ENCODE measurements at regions not wholly inside any gene's neighbourhood (a gene's known extent, or its start where the extent isn't known, plus 50 kb on each side); places are given as distances from the start of the nearest gene placed in this dataset.

DNA sequence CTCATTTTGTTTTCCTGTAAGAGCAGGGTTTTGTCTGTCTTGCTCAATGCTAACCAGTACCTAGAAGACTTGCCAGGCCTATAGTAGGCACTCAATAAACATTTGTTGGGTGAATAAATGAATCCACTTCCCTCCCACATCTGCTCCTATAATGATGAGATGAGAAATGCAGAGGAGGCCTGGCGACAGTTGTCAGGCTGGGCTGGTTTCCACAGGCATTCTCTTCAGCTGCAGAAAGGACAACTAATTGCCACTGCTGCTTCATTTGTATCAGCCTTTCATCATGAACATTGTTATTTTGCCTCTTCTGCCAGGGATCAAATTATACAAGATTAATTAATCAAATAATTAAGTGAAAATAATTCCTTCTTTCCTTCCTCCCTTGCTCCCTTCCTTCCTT, 82.0 kb upstream of the PTHLH start:
- H3K4me1 ChIP-seq (ENCODE audit: insufficient read depth, low read length, poor library complexity, severe bottlenecking), result peaks cover 16% of the 10 kb centered on the region
- no peaks in the 10 kb centered on the region for H3K79me2 ChIP-seq (ENCODE audit: insufficient read depth, low read length)
- no peaks in the 10 kb centered on the region for H3K36me3 ChIP-seq (ENCODE audit: insufficient read depth, low read length)
- no peaks in the 10 kb centered on the region for H4K20me1 ChIP-seq (ENCODE audit: insufficient read depth, low read length, poor library complexity, severe bottlenecking)
- H2AFZ ChIP-seq (ENCODE audit: low read length), result no peak overlapping the region
- no peaks in the 10 kb centered on the region for H3K9me2 ChIP-seq (replicated peaks; ENCODE audit: low read depth, low read length)
- no peak overlapping the region for H3K9ac ChIP-seq (ENCODE audit: low read depth, low read length, poor library complexity, severe bottlenecking)
- no peak overlapping the region for H3K4me2 ChIP-seq (ENCODE audit: low read depth, low read length, poor library complexity, severe bottlenecking)
- no peak overlapping the region for H3K4me3 ChIP-seq (ENCODE audit: low read length, poor library complexity, severe bottlenecking)
- no peaks in the 10 kb centered on the region for H3K27me3 ChIP-seq (ENCODE audit: insufficient read depth, low read length, poor library complexity, severe bottlenecking)
- TF ChIP-seq EZH2phosphoT487 (IDR thresholded peaks at IDR 0.05; ENCODE audit: borderline replicate concordance), result no peak
- TF ChIP-seq, protein P1, sequence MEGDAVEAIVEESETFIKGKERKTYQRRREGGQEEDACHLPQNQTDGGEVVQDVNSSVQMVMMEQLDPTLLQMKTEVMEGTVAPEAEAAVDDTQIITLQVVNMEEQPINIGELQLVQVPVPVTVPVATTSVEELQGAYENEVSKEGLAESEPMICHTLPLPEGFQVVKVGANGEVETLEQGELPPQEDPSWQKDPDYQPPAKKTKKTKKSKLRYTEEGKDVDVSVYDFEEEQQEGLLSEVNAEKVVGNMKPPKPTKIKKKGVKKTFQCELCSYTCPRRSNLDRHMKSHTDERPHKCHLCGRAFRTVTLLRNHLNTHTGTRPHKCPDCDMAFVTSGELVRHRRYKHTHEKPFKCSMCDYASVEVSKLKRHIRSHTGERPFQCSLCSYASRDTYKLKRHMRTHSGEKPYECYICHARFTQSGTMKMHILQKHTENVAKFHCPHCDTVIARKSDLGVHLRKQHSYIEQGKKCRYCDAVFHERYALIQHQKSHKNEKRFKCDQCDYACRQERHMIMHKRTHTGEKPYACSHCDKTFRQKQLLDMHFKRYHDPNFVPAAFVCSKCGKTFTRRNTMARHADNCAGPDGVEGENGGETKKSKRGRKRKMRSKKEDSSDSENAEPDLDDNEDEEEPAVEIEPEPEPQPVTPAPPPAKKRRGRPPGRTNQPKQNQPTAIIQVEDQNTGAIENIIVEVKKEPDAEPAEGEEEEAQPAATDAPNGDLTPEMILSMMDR (conservative IDR thresholded peaks at IDR 0.05; ENCODE audit: low read length), result no peak
- H3K9me3 ChIP-seq (ENCODE audit: insufficient read depth, low read depth, low read length), result no peaks in the 10 kb centered on the region
- H3F3A ChIP-seq (ENCODE audit: low read depth), result no peaks in the 10 kb centered on the region

DNA sequence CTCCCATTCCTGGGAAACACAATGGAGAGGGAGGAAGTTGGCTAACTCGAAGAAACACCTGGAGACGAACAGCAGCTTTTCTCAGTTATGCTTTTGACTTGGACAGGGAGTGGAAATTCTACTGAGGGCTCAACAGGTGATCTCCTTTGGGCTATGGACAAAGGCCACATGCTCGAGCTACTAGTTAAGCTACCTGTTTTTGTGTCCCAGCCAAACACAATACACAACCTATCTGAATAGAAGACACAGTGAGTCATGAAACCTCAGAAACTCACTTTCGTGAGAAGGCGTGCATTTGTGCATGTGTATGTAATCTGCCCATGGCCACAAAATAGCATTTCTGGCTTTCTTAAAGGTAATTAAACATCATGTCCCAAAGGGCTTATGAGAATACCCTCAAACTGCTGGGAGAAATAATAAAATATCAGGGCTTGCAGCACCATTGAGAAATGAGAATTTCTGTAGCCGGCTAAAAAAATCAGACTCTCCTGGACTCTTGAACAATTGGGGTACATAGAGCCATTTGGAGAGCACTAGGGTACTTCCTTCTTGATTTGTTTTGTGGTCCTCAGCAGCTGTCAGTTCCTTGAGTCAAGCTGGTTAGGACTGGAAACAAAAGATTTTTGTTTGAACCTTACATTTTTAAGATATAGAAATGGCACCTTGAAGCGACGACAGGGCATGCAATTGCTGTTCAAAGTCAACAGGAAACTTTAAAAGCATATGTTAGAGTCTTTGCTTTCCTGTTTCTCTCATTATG, 85.5 kb upstream of the PTHLH start:
- peaks cover 16% of the 10 kb centered on the region for H3K4me1 ChIP-seq (ENCODE audit: insufficient read depth, low read length, poor library complexity, severe bottlenecking)
- no peaks in the 10 kb centered on the region for H3F3A ChIP-seq (ENCODE audit: low read depth)
- no peaks in the 10 kb centered on the region for H3K36me3 ChIP-seq (ENCODE audit: insufficient read depth, low read length)
- no peak overlapping the region for H3K9ac ChIP-seq (ENCODE audit: low read depth, low read length, poor library complexity, severe bottlenecking)
- TF ChIP-seq, protein P1 (conservative IDR thresholded peaks at IDR 0.05; ENCODE audit: low read length), result no peak
- peak overlapping the region; percentile 54 for H3K4me2 ChIP-seq (ENCODE audit: low read depth, low read length, poor library complexity, severe bottlenecking)
- no peaks in the 10 kb centered on the region for H3K79me2 ChIP-seq (ENCODE audit: insufficient read depth, low read length)
- H3K9me3 ChIP-seq (ENCODE audit: insufficient read depth, low read depth, low read length), result no peaks in the 10 kb centered on the region
- no peaks in the 10 kb centered on the region for H3K9me2 ChIP-seq (replicated peaks; ENCODE audit: low read depth, low read length)
- no peaks in the 10 kb centered on the region for H3K27me3 ChIP-seq (ENCODE audit: insufficient read depth, low read length, poor library complexity, severe bottlenecking)
- peak overlapping the region; percentile 24 for H3K4me3 ChIP-seq (ENCODE audit: low read length, poor library complexity, severe bottlenecking)
- H4K20me1 ChIP-seq (ENCODE audit: insufficient read depth, low read length, poor library complexity, severe bottlenecking), result no peaks in the 10 kb centered on the region
- peak overlapping the region; percentile 74 for H2AFZ ChIP-seq (ENCODE audit: low read length)

DNA sequence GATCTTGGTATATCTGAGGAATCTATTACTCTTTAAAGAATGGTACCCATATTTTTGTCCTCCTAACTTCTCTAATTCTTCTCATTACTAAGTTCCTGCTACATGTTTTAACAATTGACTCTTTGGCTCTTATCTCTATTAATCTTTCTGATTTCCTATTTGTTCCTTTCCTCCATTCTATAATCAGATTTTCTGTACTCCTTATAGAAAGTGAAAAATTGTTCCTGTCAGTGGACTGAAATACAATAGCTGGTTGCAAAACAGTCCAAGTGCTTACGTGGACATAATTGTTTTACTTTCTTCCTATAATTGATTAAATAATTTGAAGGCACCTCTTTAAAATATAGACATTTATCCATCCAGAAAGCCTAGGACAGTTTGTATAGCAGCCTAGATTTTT, 86.7 kb upstream of the PTHLH start:
- H3K9ac ChIP-seq (ENCODE audit: low read depth, low read length, poor library complexity, severe bottlenecking), result no peak overlapping the region
- no peaks in the 10 kb centered on the region for H4K20me1 ChIP-seq (ENCODE audit: insufficient read depth, low read length, poor library complexity, severe bottlenecking)

More for the DNA sequence above, 86.7 kb upstream of the PTHLH start:
- no peaks in the 10 kb centered on the region for H3K79me2 ChIP-seq (ENCODE audit: insufficient read depth, low read length)
- H3K9me2 ChIP-seq (replicated peaks; ENCODE audit: low read depth, low read length), result no peaks in the 10 kb centered on the region
- H3K9me3 ChIP-seq (ENCODE audit: insufficient read depth, low read depth, low read length), result no peaks in the 10 kb centered on the region
- peaks cover 16% of the 10 kb centered on the region for H3K4me1 ChIP-seq (ENCODE audit: insufficient read depth, low read length, poor library complexity, severe bottlenecking)
- TF ChIP-seq EZH2phosphoT487 (IDR thresholded peaks at IDR 0.05; ENCODE audit: borderline replicate concordance), result no peak
- TF ChIP-seq, protein P1 (conservative IDR thresholded peaks at IDR 0.05; ENCODE audit: low read length), result no peak
- H3K36me3 ChIP-seq (ENCODE audit: insufficient read depth, low read length), result no peaks in the 10 kb centered on the region
- H3F3A ChIP-seq (ENCODE audit: low read depth), result no peaks in the 10 kb centered on the region
- no peak overlapping the region for H2AFZ ChIP-seq (ENCODE audit: low read length)
- H3K4me2 ChIP-seq (ENCODE audit: low read depth, low read length, poor library complexity, severe bottlenecking), result no peak overlapping the region
- no peak overlapping the region for H3K4me3 ChIP-seq (ENCODE audit: low read length, poor library complexity, severe bottlenecking)
- H3K27me3 ChIP-seq (ENCODE audit: insufficient read depth, low read length, poor library complexity, severe bottlenecking), result no peaks in the 10 kb centered on the region
